Heart left ventricle (tissue), 16 donors: ENCODE measurements at regions not wholly inside any gene's neighbourhood (a gene's known extent, or its start where the extent isn't known, plus 50 kb on each side); places are given as distances from the start of the nearest gene placed in this dataset.
A peak's percentile ranks its signal among the peaks of the same experiment; 100 is the strongest.

ENCODE experiments used
- ATAC-seq, 4 donors: fragments of 200-7000 bp; cut with Tn5 transposase; one replicate each; pipeline ENCODE4 v1.9.1; 2020 to 2022; ENCODE audit warnings: moderate library complexity in 4 of 4, mild to moderate bottlenecking in 3 of 4, moderate number of reproducible peaks in 1 of 4
- DNase-seq, 5 donors: peaks; one replicate each; pipeline ENCODE4 v3.0.0-alpha.2; 2020
- H3K27ac ChIP-seq, 12 donors: fragments of 200-600 bp; sonication (generic) in 4 of 12; one replicate each; pipeline versions ENCODE4 v1.5.0 to v1.8.0; 2016 to 2022; ENCODE audit warnings: mild to moderate bottlenecking in 2 of 12
- H3K27me3 ChIP-seq, 9 donors: fragments of 200-600 bp; sonication (generic) in 2 of 9; one replicate each; pipeline versions ENCODE4 v1.5.1 to v1.8.0; 2016 to 2022; ENCODE audit warnings: mild to moderate bottlenecking in 3 of 9
- H3K36me3 ChIP-seq, 9 donors: fragments of 200-600 bp; sonication (generic) in 2 of 9; one replicate each; pipeline versions ENCODE4 v1.5.0 to v1.8.0; 2018 to 2022; ENCODE audit warnings: mild to moderate bottlenecking in 2 of 9
- H3K4me1 ChIP-seq, 12 donors: fragments of 200-600 bp; sonication (generic) in 4 of 12; one replicate each; pipeline versions ENCODE4 v1.5.0 to v1.8.0; 2016 to 2022; ENCODE audit warnings: mild to moderate bottlenecking in 3 of 12
- H3K4me3 ChIP-seq, 12 donors: fragments of 200-600 bp; sonication (generic) in 4 of 12; one replicate each; pipeline versions ENCODE4 v1.5.0 to v1.8.0; 2017 to 2022; ENCODE audit warnings: mild to moderate bottlenecking in 9 of 12, moderate library complexity in 4 of 12
- H3K9me3 ChIP-seq, 12 donors: fragments of 200-600 bp; sonication (generic) in 4 of 12; one replicate each; pipeline versions ENCODE4 v1.5.0 to v1.8.0; 2016 to 2022; ENCODE audit warnings: mild to moderate bottlenecking in 1 of 12
- CTCF ChIP-seq, 12 donors: fragments of 200-600 bp; sonication (generic) in 4 of 12; IDR thresholded peaks; one replicate each; pipeline versions ENCODE4 v1.5.0 to v1.8.0; 2018 to 2022; ENCODE audit warnings: antibody characterized with exemption in 12 of 12, mild to moderate bottlenecking in 5 of 12
- POLR2A ChIP-seq, 2 donors: fragments of 450-650 bp; IDR thresholded peaks; one replicate each; pipeline ENCODE4 v1.6.1; 2017; ENCODE audit warnings: antibody characterized with exemption in 2 of 2, mild to moderate bottlenecking in 2 of 2, moderate library complexity in 2 of 2
- WGBS, 4 donors: extraction: QIAGEN DNeasy Blood & Tissue Kit in 2 of 4; methylation state at CpG; one replicate each; pipeline versions ENCODE4 v1.1.5 to v1.1.7; 2013 to 2018; 5-methylcytosine and 5-hydroxymethylcytosine counted together
- intact Hi-C, 10 donors: fragments of 100-400 bp; cut with DNase I; formaldehyde crosslinking; loops; one replicate each; pipeline versions ENCODE4 v1.11.1 to v1.14.2; 2022
- donor health status: ischemic (EF 13 %, LVEDD 7.1; RV severe dilation, severe dysfunction).
- donor health status: healthy with polysubstance abuse.
- donor health status: DM: no; HTN: yes; CAD: no.
- donor health status: DM: no; HTN: no; CAD: no.
- donor health status: ischemic (EF 25% LVEDD 6.9; RV normal size, moderate dysfunction).
- donor health status: ischemic (EF 25% LVEDD 5.7; RV mildly dilated, moderate dysfunction).
- donor health status: healthy.
- donor health status: DM: yes; HTN: yes; CAD: no.
- donor health status: ischemic (EF 35%, LVEDD 5.7; RV mildly dilated, moderate dysfunction).
- donor health status: nonischemic (EF 11% LVEDD 7.7; RV severe dilation, severe dysfunction).
- donor health status: DM: yes; HTN: yes; CAD: no.
- donor health status: PGD.
- donor health status: ischemic (EF 29% LVEDD 5.4; RV normal size, mild dysfunction).
- donor health status: nonischemic (EF 23%, LVEDD 6.1; RV moderate dilation, normal function).

- intact Hi-C loops: loop anchor here in 1 of 10 donors (10.0 kb wide), 1 partner anchor 158 kb away; the partner anchor contains the start of gene UTRN
- 90 to 96% (median 95%) methylated on average over 2 of the region's 2 CpGs for WGBS, 4 donors
- Histone ChIP-seq H3K4me1 (peaks cover 0 to 7% (median 0%) of the 10 kb centered on the region in 12 donors), H3K27me3 (no peaks in the 10 kb centered on the region), H3K4me3 (no peak overlapping the region), H3K36me3 (peaks cover 3 to 100% (median 89%) of the 10 kb centered on the region in 9 donors), H3K27ac (no peak overlapping the region), H3K9me3 (peaks cover 0 to 7% (median 0%) of the 10 kb centered on the region in 12 donors)
- TF ChIP-seq CTCF (IDR thresholded peaks at IDR 0.05) (no peak), POLR2A (IDR thresholded peaks at IDR 0.05) (no peak)
- DNase-seq (no peak), ATAC-seq (no peak)
Observed at GRCh38 chr6:144443157-144443556, 158.0 kb downstream of the UTRN start.

DNA sequence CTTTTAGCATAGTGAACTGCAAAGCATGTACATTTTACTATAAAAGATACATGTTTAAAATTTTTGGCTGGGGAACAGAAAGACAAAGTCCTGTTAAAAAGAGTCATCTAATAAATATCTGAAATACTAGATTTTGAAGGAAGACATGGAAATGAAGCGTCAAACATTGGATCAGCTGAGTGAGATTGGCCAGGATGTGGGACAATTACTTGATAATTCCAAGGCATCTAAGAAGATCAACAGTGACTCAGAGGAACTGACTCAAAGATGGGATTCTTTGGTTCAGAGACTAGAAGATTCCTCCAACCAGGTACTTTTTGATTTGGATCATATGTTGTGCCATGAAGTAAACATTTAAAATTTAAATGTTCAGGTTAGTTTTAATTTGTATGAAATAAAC, 162.3 kb downstream of the UTRN start:
- 87 to 95% (median 92%) methylated on average over 1 of the region's 1 CpG for WGBS, 4 donors
- H3K9me3 ChIP-seq: no peaks in the 10 kb centered on the region
- TF ChIP-seq CTCF (IDR thresholded peaks at IDR 0.05) (no peak), POLR2A (IDR thresholded peaks at IDR 0.05) (no peak)
- H3K4me3 ChIP-seq: no peak overlapping the region
- no peaks in the 10 kb centered on the region for H3K27me3 ChIP-seq
- no peak overlapping the region for H3K27ac ChIP-seq
- H3K4me1 ChIP-seq: peaks cover 0 to 10% (median 5%) of the 10 kb centered on the region in 12 donors
- no peak for DNase-seq
- no peak for ATAC-seq
- peaks cover 3 to 99% (median 86%) of the 10 kb centered on the region in 9 donors for H3K36me3 ChIP-seq
- intact Hi-C loops: loop anchor here in 2 of 10 donors (5.0 to 10.0 kb wide), 2 partner anchors 35 to 163 kb away; partner anchors contain the start of gene UTRN (in 1 of the 2)

DNA sequence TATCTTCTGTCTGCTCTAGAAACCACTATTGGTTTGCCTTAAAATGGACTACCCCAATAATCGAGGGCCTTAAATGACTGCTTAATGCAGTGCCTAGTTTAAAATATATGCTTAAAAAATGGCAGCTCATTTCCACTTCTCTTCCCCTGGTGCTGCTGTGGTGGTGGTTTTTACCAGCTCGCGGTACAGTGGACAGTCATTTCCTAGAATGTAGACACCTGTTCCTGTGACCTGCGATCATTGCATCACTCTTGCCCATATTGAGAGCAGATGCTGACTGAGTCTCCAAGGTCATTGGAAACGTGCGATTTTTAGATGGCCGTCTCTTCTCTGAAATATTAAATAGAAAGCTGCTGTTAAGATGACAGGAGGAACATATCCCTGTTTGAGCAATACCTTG, 164.1 kb downstream of the UTRN start:
- Histone ChIP-seq H3K9me3 (no peaks in the 10 kb centered on the region), H3K4me1 (peaks cover 0 to 10% (median 5%) of the 10 kb centered on the region in 12 donors), H3K27ac (no peak overlapping the region), H3K4me3 (no peak overlapping the region), H3K27me3 (no peaks in the 10 kb centered on the region), H3K36me3 (peaks cover 1 to 98% (median 92%) of the 10 kb centered on the region in 9 donors)
- intact Hi-C loops: loop anchor here in 2 of 10 donors (5.0 to 10.0 kb wide), 2 partner anchors 33 to 164 kb away; partner anchors contain the start of gene UTRN (in 1 of the 2)
- DNase-seq (no peak), ATAC-seq (no peak)
- TF ChIP-seq CTCF (IDR thresholded peaks at IDR 0.05) (no peak), POLR2A (IDR thresholded peaks at IDR 0.05) (no peak)
- 96% methylated on average over 7 of the region's 7 CpGs for WGBS, 4 donors

DNA sequence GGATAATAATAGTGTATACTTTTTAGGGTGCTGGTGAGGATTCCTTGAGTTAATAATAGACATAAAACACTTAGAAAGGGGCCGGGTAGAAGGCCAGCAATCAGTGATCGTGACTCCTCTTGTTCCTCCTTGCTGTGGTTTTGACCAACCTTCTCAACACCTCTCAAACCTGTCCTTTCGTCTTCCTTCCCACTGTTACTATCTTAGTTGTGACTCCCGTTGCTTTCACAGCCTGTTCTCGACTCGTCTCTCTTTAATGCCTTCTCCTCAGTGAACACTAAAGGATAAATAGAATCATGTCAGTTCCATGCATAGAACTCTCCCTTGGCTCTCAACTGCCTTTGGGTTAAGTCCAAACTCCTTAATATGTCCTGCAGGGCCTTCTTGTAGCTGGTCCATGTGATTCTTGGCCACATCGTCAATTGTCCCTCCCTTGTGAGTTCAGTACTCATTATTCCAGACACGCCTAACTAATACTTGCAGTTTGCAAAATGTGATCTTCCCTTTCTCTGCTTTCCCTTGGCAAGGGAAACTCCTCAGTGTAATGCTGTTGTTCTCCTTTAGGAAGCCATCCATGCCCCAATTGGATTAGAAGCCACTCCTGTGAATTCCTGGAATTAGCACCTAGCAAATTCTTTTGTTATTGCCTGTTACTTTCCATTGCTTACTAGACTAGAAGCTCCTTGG, 164.9 kb downstream of the UTRN start:
- H3K27me3 ChIP-seq: no peaks in the 10 kb centered on the region
- intact Hi-C loops: loop anchor here in 2 of 10 donors (5.0 to 10.0 kb wide), 2 partner anchors 32 to 165 kb away; partner anchors contain the start of gene UTRN (in 1 of the 2)
- 40 to 54% (median 48%) methylated on average over 8 of the region's 8 CpGs for WGBS, 4 donors
- H3K9me3 ChIP-seq: no peaks in the 10 kb centered on the region
- peaks cover 0 to 98% (median 92%) of the 10 kb centered on the region in 9 donors for H3K36me3 ChIP-seq
- TF ChIP-seq CTCF (IDR thresholded peaks at IDR 0.05): no peak
- no peak for TF ChIP-seq POLR2A (IDR thresholded peaks at IDR 0.05)
- ATAC-seq: peak; percentile 42 to 74 (median 70)
- H3K4me3 ChIP-seq: no peak overlapping the region
- peak overlapping the region in 4 of 12 donors; percentile 8 to 48 (median 12) for H3K27ac ChIP-seq
- peaks cover 0 to 10% (median 5%) of the 10 kb centered on the region in 12 donors for H3K4me1 ChIP-seq
- DNase-seq: peak in 3 of 5 donors; percentile 15 to 35 (median 25)
